HCT116 (cell line): ENCODE measurements at regions not wholly inside any gene's neighbourhood (a gene's known extent, or its start where the extent isn't known, plus 50 kb on each side); places are given as distances from the start of the nearest gene placed in this dataset.

Experiments used
- ATAC-seq: fragments of 200-7000 bp; cut with Tn5 transposase; 2 replicates; pipeline ENCODE4 v1.9.1; 2020; ENCODE audit warnings: mild to moderate bottlenecking, moderate library complexity
- BruUV-seq: library from RNA; stranded (reverse); fragments of 400-500 nt; replicated peaks from 2 replicates; lab custom pipeline; 2021; lab: Mats Ljungman, UMichigan
- CTCF ChIA-PET: fragments of 300-600 bp; sonication (Branson Sonifier 250); formaldehyde crosslinking; loops from one replicate; lab custom pipeline; 2021; ENCODE audit warnings: antibody characterized with exemption; lab: Charles Lee
- POLR2A ChIA-PET: fragments of 300-600, 350-600 bp; sonication (Branson Sonifier 250); formaldehyde crosslinking; loops from one replicate; lab custom pipeline; 2021; ENCODE audit warnings: antibody characterized with exemption; lab: Charles Lee
- RAD21 ChIA-PET, 2 experiments: fragments of 300-600 bp; sonication (Branson Sonifier 250); formaldehyde crosslinking; loops; one replicate each; lab custom pipeline; 2023; ENCODE audit warnings: low total read pairs in 2 of 2; ENCODE audit not compliant: uncharacterized antibody in 2 of 2, unreplicated experiment in 2 of 2, low non-redundant PET in 1 of 2; lab: Charles Lee
- DNase-seq: peaks from one replicate; pipeline ENCODE4 v3.0.0-alpha.2; 2010; ENCODE audit warnings: low read depth, low spot score
- H2AFZ ChIP-seq: fragments of 200-600 bp; shearing (Covaris generic), sonication (generic); 2 replicates; pipeline ENCODE4 v1.6.1; 2017; ENCODE audit warnings: low read depth, mixed run types, mixed read lengths, antibody characterized with exemption, low read length; ENCODE audit not compliant: poor library complexity, severe bottlenecking
- H3K27ac ChIP-seq: 2 replicates; pipeline ENCODE4 v1.5.1; 2012; ENCODE audit warnings: low read depth, low read length
- H3K27me3 ChIP-seq: fragments of 200-600 bp; sonication (generic); 2 replicates; pipeline ENCODE4 v1.6.1; 2016; ENCODE audit warnings: mixed run types, low read length, mixed read lengths; ENCODE audit not compliant: insufficient read depth
- H3K36me3 ChIP-seq, 2 experiments: fragments of 200-500 bp in 1 of 2; fragments of 200-600 bp in 1 of 2; sonication (Bioruptor generic) in 1 of 2; sonication (generic) in 1 of 2; 2 replicates each; pipeline versions ENCODE4 v1.5.1 to v1.6.1; 2014 to 2016; ENCODE audit warnings: low read length in 2 of 2, inconsistent platforms in 1 of 2, mixed read lengths in 1 of 2, mixed run types in 1 of 2; ENCODE audit not compliant: insufficient read depth in 2 of 2, control insufficient read depth in 1 of 2
- H3K4me1 ChIP-seq, 2 experiments: fragments of 200-600 bp in 1 of 2; sonication (generic) in 1 of 2; 2 replicates each; pipeline versions ENCODE4 v1.5.1 to v1.6.1; 2012 to 2017; ENCODE audit warnings: low read length in 2 of 2, inconsistent platforms in 1 of 2, mild to moderate bottlenecking in 1 of 2, mixed read lengths in 1 of 2, mixed run types in 1 of 2, moderate library complexity in 1 of 2; ENCODE audit not compliant: insufficient read depth in 2 of 2, control insufficient read depth in 1 of 2
- H3K4me2 ChIP-seq: fragments of 200-600 bp; sonication (generic); 2 replicates; pipeline ENCODE4 v1.6.1; 2017; ENCODE audit warnings: mixed run types, low read length, mixed read lengths
- H3K4me3 ChIP-seq, 2 experiments: fragments of 200-600 bp in 1 of 2; sonication (generic) in 1 of 2; replicated peaks in 1 of 2; 2 replicates each; pipeline ENCODE4 v1.5.1; 2011 to 2016; ENCODE audit warnings: low read length in 2 of 2, control low read depth in 1 of 2, low read depth in 1 of 2, mild to moderate bottlenecking in 1 of 2, mixed read lengths in 1 of 2, mixed run types in 1 of 2
- H3K79me2 ChIP-seq: fragments of 200-600 bp; sonication (generic); 2 replicates; pipeline ENCODE4 v1.6.1; 2017; ENCODE audit warnings: mild to moderate bottlenecking, mixed run types, low read length, moderate library complexity, mixed read lengths; ENCODE audit not compliant: insufficient read depth
- H3K9ac ChIP-seq: fragments of 200-600 bp; sonication (generic); 2 replicates; pipeline ENCODE4 v1.6.1; 2016; ENCODE audit warnings: low read length, mixed read lengths
- H3K9me2 ChIP-seq: fragments of 200-600 bp; sonication (generic), shearing (Covaris generic); 2 replicates; pipeline ENCODE4 v1.6.1; 2017; ENCODE audit warnings: mixed run types, mild to moderate bottlenecking, moderate library complexity; ENCODE audit not compliant: insufficient read depth
- H3K9me3 ChIP-seq, 2 experiments: fragments of 200-500 bp in 1 of 2; fragments of 200-600 bp in 1 of 2; sonication (Bioruptor generic) in 1 of 2; sonication (generic) in 1 of 2; 2 replicates each; pipeline ENCODE4 v1.6.1; 2014 to 2017; ENCODE audit warnings: low read length in 2 of 2, mixed read lengths in 2 of 2, inconsistent platforms in 1 of 2, low read depth in 1 of 2, mild to moderate bottlenecking in 1 of 2, mixed run types in 1 of 2, moderate library complexity in 1 of 2; ENCODE audit not compliant: control insufficient read depth in 1 of 2, insufficient read depth in 1 of 2
- H4K20me1 ChIP-seq: fragments of 200-600 bp; sonication (generic), shearing (Covaris generic); 2 replicates; pipeline ENCODE4 v1.6.1; 2017; ENCODE audit warnings: mixed run types, mild to moderate bottlenecking, moderate library complexity; ENCODE audit not compliant: insufficient read depth
- CBX3 ChIP-seq: IDR thresholded peaks from 2 replicates; pipeline ENCODE4 v1.6.1; 2012; ENCODE audit warnings: low read depth
- CEBPB ChIP-seq: IDR thresholded peaks from 2 replicates; pipeline ENCODE4 v1.6.1; 2012; ENCODE audit warnings: low read depth
- ELF1 ChIP-seq: IDR thresholded peaks from 2 replicates; pipeline ENCODE4 v1.6.1; 2012; ENCODE audit warnings: low read depth, borderline replicate concordance
- EZH2 ChIP-seq: fragments of 200-600 bp; sonication (generic); IDR thresholded peaks from 2 replicates; pipeline ENCODE4 v1.6.1; 2017; ENCODE audit warnings: antibody characterized with exemption, mixed run types
- JUND ChIP-seq: IDR thresholded peaks from 2 replicates; pipeline ENCODE4 v1.6.1; 2012
- POLR2A ChIP-seq: IDR thresholded peaks from 2 replicates; pipeline ENCODE4 v1.7.0; 2011; ENCODE audit warnings: borderline replicate concordance; ENCODE audit not compliant: insufficient read depth, insufficient read length; ENCODE audit errors: extremely low read depth
- RAD21 ChIP-seq: IDR thresholded peaks from 2 replicates; pipeline ENCODE4 v1.6.1; 2012; ENCODE audit warnings: low read depth, mild to moderate bottlenecking
- SIN3A ChIP-seq: IDR thresholded peaks from 2 replicates; pipeline ENCODE4 v1.6.1; 2012; ENCODE audit warnings: low read depth
- SP1 ChIP-seq: IDR thresholded peaks from 2 replicates; pipeline ENCODE4 v1.6.1; 2012; ENCODE audit warnings: low read depth
- TCF7L2 ChIP-seq: IDR thresholded peaks from 2 replicates; pipeline ENCODE4 v1.7.0; 2011; ENCODE audit warnings: borderline replicate concordance, inconsistent platforms; ENCODE audit not compliant: insufficient read depth, insufficient read length; ENCODE audit errors: extremely low read depth
- YY1 ChIP-seq: IDR thresholded peaks from 2 replicates; pipeline ENCODE4 v1.6.1; 2011; ENCODE audit warnings: low read length, low read depth, moderate library complexity, mild to moderate bottlenecking; ENCODE audit not compliant: insufficient replicate concordance; ENCODE audit errors: extremely low read depth
- ZNF274 ChIP-seq: fragments of 200-500 bp; sonication (Bioruptor generic); IDR thresholded peaks from 2 replicates; pipeline ENCODE4 v1.6.1; 2014; ENCODE audit warnings: mild to moderate bottlenecking, low read depth, low read length, inconsistent platforms
- intact Hi-C: fragments of 100-400 bp; cut with micrococcal nuclease; formaldehyde crosslinking; loops from 2 replicates; pipeline ENCODE4 v1.10.0; 2022
- TF ChIP-seq, protein P1 (sequence below): IDR thresholded peaks from 2 replicates; pipeline ENCODE4 v1.6.1; 2012

DNA sequence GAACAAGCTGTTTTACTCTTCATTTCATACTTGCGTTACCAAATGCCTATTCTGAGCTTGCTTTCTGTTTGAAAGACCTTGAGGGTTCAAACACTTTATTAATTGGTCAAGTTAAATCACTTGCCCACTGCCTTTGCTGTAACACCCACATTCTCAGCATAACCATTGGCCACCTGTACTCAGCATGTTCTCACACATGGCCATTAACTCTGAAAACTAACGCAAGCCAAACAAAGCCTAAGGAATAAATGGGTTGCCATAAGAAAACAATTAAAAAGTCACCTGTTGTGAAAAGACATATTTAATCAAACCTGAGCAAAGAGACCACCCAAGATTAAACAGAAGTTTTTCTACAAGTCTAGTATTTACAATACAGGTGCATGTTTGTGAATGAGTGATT, 517.2 kb upstream of the SPRY2 start:
- H3K79me2 ChIP-seq, result no peaks in the 10 kb centered on the region
- H4K20me1 ChIP-seq, result no peaks in the 10 kb centered on the region
- intact Hi-C loops, result no loop called here
- no peaks in the 10 kb centered on the region for H3K4me1 ChIP-seq
- H3K4me2 ChIP-seq, result no peak overlapping the region
- no peaks in the 10 kb centered on the region for H3K9me2 ChIP-seq
- no peaks in the 10 kb centered on the region for H3K9me3 ChIP-seq
- CTCF ChIA-PET, result no interaction called here
- H3K36me3 ChIP-seq, result no peaks in the 10 kb centered on the region
- no peak for TF ChIP-seq RAD21
- TF ChIP-seq, protein P1, sequence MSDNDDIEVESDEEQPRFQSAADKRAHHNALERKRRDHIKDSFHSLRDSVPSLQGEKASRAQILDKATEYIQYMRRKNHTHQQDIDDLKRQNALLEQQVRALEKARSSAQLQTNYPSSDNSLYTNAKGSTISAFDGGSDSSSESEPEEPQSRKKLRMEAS, result no peak
- TF ChIP-seq ZNF274, result no peak
- no peak for TF ChIP-seq SIN3A
- TF ChIP-seq YY1, result no peak
- no peak for TF ChIP-seq POLR2A
- TF ChIP-seq CEBPB, result no peak
- TF ChIP-seq JUND, result no peak
- no peak for TF ChIP-seq EZH2
- no peak for TF ChIP-seq TCF7L2
- TF ChIP-seq SP1, result no peak
- no peak for TF ChIP-seq CBX3
- H3K4me3 ChIP-seq, result no peak overlapping the region
- no TSS peak for BruUV-seq
- RAD21 ChIA-PET, result no interaction called here
- H3K27ac ChIP-seq, result no peak overlapping the region
- no peaks in the 10 kb centered on the region for H3K27me3 ChIP-seq
- DNase-seq (no peak), ATAC-seq (no peak)
- H2AFZ ChIP-seq, result no peak overlapping the region
- H3K9ac ChIP-seq, result no peak overlapping the region
- POLR2A ChIA-PET, result no interaction called here

DNA sequence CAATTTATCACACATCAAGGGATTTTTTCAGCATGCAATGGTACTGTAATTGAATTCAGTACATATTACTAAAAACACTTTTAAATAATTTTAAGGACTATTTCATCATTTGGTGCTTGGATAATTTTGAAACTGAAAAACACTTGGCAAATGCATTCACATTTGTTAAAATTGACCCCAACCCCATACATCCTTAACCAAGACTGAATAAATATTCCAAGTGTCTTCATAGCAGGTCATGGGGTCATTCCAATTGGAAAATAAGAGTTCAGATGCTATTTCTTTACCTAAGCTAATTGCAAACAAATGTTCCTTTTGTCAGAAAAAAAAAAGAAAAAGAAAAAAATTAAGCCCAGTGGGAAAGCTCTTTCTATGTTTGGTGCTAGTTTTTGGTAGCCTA, 516.4 kb upstream of the SPRY2 start:
- ATAC-seq, result no peak
- intact Hi-C loops, result no loop called here
- H3K9me2 ChIP-seq, result no peaks in the 10 kb centered on the region
- ChIA-PET POLR2A (no interaction called here), CTCF (no interaction called here)
- H3K27ac ChIP-seq, result no peak overlapping the region
- TF ChIP-seq SP1 (no peak), YY1 (no peak), POLR2A (no peak), ELF1 (no peak)
- TF ChIP-seq, all 23 proteins: peak for 0
- Histone ChIP-seq H2AFZ (no peak overlapping the region), H3K9ac (no peak overlapping the region), H3K9me3 (no peaks in the 10 kb centered on the region), H3K4me3 (no peak overlapping the region), H3K4me2 (no peak overlapping the region), H3K27me3 (no peaks in the 10 kb centered on the region), H3K36me3 (no peaks in the 10 kb centered on the region), H3K79me2 (no peaks in the 10 kb centered on the region), H4K20me1 (no peaks in the 10 kb centered on the region), H3K4me1 (no peaks in the 10 kb centered on the region)
- BruUV-seq, result no TSS peak
- RAD21 ChIA-PET, result no interaction called here
- DNase-seq, result no peak
